ENCODE measurements at regions not wholly inside any gene's neighbourhood (a gene's known extent, or its start where the extent isn't known, plus 50 kb on each side); places are given as distances from the start of the nearest gene placed in this dataset.

DNA sequence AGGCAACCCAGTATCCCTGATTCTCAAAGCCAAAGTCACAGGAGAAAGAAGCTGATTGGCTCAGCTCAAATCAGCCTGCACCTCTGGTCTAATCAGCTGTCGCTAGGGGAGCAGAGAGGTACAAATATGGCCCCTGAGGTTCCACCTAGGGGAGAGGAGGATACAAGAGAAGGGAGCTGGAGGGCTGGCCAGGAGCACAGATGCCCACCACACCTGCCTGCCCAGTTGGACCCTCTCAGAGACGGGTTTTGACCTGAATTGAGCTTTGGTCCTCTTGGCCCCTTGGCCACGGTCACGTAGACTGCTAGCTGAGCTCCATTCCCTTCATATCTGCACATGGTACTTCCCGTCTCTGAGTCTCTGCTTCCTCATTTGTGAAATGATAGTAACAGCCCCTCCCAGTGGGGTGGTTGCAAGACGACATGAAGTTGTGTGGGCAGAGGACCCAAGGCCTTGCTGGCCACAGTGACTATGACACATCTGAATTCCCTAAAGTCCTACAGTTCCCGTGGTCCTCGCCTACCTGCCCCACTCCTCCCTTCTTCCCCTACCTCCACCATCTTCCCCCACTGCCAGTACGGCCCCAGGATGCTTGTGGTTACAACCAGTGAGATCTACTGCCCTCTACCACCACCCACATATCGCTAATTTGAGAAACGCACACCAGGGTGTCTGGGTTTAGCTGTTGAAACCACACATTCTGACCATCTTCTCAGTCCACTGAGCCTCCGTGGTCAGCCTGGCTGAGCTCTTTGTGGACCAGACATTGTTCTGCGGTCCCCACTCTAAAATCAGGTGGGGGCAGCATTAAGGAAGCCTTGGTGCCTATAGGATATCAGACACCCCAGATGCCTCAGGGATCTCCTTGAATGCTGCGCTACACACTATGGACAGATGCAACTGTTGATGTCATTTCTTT is 60.3 kb upstream of the NEK6 start (continued):
- TF ChIP-seq, protein P1, sequence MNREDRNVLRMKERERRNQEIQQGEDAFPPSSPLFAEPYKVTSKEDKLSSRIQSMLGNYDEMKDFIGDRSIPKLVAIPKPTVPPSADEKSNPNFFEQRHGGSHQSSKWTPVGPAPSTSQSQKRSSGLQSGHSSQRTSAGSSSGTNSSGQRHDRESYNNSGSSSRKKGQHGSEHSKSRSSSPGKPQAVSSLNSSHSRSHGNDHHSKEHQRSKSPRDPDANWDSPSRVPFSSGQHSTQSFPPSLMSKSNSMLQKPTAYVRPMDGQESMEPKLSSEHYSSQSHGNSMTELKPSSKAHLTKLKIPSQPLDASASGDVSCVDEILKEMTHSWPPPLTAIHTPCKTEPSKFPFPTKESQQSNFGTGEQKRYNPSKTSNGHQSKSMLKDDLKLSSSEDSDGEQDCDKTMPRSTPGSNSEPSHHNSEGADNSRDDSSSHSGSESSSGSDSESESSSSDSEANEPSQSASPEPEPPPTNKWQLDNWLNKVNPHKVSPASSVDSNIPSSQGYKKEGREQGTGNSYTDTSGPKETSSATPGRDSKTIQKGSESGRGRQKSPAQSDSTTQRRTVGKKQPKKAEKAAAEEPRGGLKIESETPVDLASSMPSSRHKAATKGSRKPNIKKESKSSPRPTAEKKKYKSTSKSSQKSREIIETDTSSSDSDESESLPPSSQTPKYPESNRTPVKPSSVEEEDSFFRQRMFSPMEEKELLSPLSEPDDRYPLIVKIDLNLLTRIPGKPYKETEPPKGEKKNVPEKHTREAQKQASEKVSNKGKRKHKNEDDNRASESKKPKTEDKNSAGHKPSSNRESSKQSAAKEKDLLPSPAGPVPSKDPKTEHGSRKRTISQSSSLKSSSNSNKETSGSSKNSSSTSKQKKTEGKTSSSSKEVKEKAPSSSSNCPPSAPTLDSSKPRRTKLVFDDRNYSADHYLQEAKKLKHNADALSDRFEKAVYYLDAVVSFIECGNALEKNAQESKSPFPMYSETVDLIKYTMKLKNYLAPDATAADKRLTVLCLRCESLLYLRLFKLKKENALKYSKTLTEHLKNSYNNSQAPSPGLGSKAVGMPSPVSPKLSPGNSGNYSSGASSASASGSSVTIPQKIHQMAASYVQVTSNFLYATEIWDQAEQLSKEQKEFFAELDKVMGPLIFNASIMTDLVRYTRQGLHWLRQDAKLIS (CRISPR knock-in tag; IDR thresholded peaks at IDR 0.05; ENCODE audit: borderline replicate concordance), result no peak

DNA sequence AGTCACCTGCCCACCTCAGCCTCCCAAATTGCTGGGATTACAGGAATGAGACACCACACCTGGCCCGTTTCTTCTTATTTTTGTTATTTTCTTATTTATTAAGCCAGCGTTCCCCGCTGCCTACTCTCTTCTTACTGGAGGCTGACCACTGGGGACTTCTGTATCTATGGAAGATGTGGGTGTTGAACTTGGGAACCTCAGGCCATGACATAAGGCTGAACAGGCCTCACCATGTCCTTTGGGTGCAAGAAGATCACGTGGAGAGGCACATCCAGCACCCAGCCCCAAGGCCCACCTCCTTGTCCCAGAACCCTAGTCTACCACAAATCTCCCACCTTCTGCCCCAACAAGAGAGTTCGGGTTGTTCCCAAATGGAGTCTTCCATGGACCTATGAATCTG is 59.4 kb upstream of the NEK6 start:
- Mint-ChIP-seq H3K27me3 (ENCODE audit: low read depth) (peaks cover 3% of the 10 kb centered on the region; the same call in 1 of the 2 replicates), H3K27ac (no peak overlapping the region), H3K4me3 (no peak overlapping the region), H3K36me3 (peaks cover 4% of the 10 kb centered on the region; the same call in 1 of the 2 replicates), H3K4me1 (0 out of 2 replicates have a peak, but pooled peaks cover 8% of the 10 kb centered on the region), H3K9me3 (peaks cover 22% of the 10 kb centered on the region)
- POLR2A ChIA-PET, result no interaction called here
- no peak for ATAC-seq
- no peak for DNase-seq (ENCODE audit: low spot score)
- no peak for TF ChIP-seq NFATC4 (CRISPR knock-in tag; IDR thresholded peaks at IDR 0.05)
- TF ChIP-seq, protein P2, sequence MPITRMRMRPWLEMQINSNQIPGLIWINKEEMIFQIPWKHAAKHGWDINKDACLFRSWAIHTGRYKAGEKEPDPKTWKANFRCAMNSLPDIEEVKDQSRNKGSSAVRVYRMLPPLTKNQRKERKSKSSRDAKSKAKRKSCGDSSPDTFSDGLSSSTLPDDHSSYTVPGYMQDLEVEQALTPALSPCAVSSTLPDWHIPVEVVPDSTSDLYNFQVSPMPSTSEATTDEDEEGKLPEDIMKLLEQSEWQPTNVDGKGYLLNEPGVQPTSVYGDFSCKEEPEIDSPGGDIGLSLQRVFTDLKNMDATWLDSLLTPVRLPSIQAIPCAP (CRISPR knock-in tag; IDR thresholded peaks at IDR 0.05), result no peak
- TF ChIP-seq ELF4 (CRISPR knock-in tag; IDR thresholded peaks at IDR 0.05; ENCODE audit: low read depth), result no peak
- TF ChIP-seq ATF1 (CRISPR knock-in tag; IDR thresholded peaks at IDR 0.05), result no peak
- CTCF ChIA-PET, result no interaction called here

DNA sequence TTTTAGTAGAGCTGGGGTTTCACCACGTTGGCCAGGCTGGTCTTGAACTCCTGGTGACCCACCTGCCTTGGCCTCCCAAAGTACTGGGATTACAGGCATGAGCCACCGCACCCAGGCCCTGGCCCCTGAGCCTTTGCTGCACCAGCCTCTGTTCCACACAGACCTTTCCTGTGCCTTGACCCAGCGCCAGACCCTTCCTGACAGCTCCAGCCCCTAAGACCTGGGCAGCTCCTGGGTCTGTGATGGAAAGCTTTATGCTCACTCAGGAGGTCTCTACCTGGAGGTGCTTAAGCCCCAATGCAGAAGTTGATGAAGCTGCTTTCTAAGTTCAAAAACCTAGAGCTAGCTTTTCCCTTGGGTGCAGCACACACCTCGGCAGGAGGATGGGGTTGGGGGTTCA is 58.8 kb upstream of the NEK6 start:
- ChIA-PET POLR2A (no interaction called here), CTCF (no interaction called here)
- DNase-seq (ENCODE audit: low spot score) (no peak), ATAC-seq (no peak)
- TF ChIP-seq ZNF263 (CRISPR knock-in tag; IDR thresholded peaks at IDR 0.05; ENCODE audit: low read depth) (no peak), OVOL2 (CRISPR knock-in tag; IDR thresholded peaks at IDR 0.05; ENCODE audit: borderline replicate concordance) (no peak), TCF7 (CRISPR knock-in tag; IDR thresholded peaks at IDR 0.05; ENCODE audit: low read depth) (no peak), GABPB1 (CRISPR knock-in tag; IDR thresholded peaks at IDR 0.05) (no peak), ZNF121 (CRISPR knock-in tag; IDR thresholded peaks at IDR 0.05) (no peak), ELF4 (CRISPR knock-in tag; IDR thresholded peaks at IDR 0.05; ENCODE audit: low read depth) (no peak), SMAD3 (CRISPR knock-in tag; IDR thresholded peaks at IDR 0.05; ENCODE audit: borderline replicate concordance) (no peak), NFATC4 (CRISPR knock-in tag; IDR thresholded peaks at IDR 0.05) (no peak), JUN (CRISPR knock-in tag; IDR thresholded peaks at IDR 0.05) (no peak), ZNF219 (CRISPR knock-in tag; IDR thresholded peaks at IDR 0.05; ENCODE audit: borderline replicate concordance) (no peak), CREB1 (CRISPR knock-in tag; IDR thresholded peaks at IDR 0.05) (no peak)
- TF ChIP-seq, protein P3, sequence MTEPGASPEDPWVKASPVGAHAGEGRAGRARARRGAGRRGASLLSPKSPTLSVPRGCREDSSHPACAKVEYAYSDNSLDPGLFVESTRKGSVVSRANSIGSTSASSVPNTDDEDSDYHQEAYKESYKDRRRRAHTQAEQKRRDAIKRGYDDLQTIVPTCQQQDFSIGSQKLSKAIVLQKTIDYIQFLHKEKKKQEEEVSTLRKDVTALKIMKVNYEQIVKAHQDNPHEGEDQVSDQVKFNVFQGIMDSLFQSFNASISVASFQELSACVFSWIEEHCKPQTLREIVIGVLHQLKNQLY (CRISPR knock-in tag; IDR thresholded peaks at IDR 0.05), result no peak
- TF ChIP-seq, protein P4, sequence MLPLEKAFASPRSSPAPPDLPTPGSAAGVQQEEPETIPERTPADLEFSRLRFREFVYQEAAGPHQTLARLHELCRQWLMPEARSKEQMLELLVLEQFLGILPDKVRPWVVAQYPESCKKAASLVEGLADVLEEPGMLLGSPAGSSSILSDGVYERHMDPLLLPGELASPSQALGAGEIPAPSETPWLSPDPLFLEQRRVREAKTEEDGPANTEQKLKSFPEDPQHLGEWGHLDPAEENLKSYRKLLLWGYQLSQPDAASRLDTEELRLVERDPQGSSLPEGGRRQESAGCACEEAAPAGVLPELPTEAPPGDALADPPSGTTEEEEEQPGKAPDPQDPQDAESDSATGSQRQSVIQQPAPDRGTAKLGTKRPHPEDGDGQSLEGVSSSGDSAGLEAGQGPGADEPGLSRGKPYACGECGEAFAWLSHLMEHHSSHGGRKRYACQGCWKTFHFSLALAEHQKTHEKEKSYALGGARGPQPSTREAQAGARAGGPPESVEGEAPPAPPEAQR (CRISPR knock-in tag; IDR thresholded peaks at IDR 0.05), result no peak
- TF ChIP-seq, protein P5, sequence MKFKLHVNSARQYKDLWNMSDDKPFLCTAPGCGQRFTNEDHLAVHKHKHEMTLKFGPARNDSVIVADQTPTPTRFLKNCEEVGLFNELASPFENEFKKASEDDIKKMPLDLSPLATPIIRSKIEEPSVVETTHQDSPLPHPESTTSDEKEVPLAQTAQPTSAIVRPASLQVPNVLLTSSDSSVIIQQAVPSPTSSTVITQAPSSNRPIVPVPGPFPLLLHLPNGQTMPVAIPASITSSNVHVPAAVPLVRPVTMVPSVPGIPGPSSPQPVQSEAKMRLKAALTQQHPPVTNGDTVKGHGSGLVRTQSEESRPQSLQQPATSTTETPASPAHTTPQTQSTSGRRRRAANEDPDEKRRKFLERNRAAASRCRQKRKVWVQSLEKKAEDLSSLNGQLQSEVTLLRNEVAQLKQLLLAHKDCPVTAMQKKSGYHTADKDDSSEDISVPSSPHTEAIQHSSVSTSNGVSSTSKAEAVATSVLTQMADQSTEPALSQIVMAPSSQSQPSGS (CRISPR knock-in tag; IDR thresholded peaks at IDR 0.05; ENCODE audit: borderline replicate concordance, low read depth), result no peak
- TF ChIP-seq, protein P2 (CRISPR knock-in tag; IDR thresholded peaks at IDR 0.05), result no peak
- TF ChIP-seq, protein P6, sequence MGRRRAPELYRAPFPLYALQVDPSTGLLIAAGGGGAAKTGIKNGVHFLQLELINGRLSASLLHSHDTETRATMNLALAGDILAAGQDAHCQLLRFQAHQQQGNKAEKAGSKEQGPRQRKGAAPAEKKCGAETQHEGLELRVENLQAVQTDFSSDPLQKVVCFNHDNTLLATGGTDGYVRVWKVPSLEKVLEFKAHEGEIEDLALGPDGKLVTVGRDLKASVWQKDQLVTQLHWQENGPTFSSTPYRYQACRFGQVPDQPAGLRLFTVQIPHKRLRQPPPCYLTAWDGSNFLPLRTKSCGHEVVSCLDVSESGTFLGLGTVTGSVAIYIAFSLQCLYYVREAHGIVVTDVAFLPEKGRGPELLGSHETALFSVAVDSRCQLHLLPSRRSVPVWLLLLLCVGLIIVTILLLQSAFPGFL (CRISPR knock-in tag; IDR thresholded peaks at IDR 0.05; ENCODE audit: borderline replicate concordance), result no peak
- TF ChIP-seq, protein P7, sequence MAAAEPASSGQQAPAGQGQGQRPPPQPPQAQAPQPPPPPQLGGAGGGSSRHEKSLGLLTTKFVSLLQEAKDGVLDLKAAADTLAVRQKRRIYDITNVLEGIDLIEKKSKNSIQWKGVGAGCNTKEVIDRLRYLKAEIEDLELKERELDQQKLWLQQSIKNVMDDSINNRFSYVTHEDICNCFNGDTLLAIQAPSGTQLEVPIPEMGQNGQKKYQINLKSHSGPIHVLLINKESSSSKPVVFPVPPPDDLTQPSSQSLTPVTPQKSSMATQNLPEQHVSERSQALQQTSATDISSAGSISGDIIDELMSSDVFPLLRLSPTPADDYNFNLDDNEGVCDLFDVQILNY (CRISPR knock-in tag; IDR thresholded peaks at IDR 0.05), result no peak
- peaks cover 4% of the 10 kb centered on the region; the same call in 1 of the 2 replicates for H3K36me3 Mint-ChIP-seq
- peaks cover 22% of the 10 kb centered on the region for H3K9me3 Mint-ChIP-seq
- peaks cover 3% of the 10 kb centered on the region; the same call in 1 of the 2 replicates for H3K27me3 Mint-ChIP-seq (ENCODE audit: low read depth)
- no peak overlapping the region for H3K27ac Mint-ChIP-seq
- 0 out of 2 replicates have a peak, but pooled peaks cover 8% of the 10 kb centered on the region for H3K4me1 Mint-ChIP-seq
- no peak overlapping the region for H3K4me3 Mint-ChIP-seq
